ENCODE measurements at regions not wholly inside any gene's neighbourhood (a gene's known extent, or its start where the extent isn't known, plus 50 kb on each side); places are given as distances from the start of the nearest gene placed in this dataset.

DNA sequence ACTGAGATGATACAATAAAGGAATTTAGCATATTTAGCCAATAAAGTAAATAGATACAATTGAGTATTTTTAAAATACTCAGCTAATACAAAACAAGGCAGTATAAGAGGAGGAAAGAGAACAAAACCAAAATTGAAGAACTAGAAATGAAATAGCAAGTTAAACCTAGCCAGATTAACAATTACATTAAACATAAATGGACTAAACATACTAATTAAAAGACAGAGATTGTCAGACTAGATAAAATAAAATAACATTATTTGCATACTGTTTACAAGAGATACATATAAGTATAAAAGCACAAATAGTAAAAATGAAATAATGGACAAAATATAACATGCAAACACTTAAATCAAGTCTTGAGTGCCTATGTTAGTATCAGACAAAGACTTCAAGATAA is 517.7 kb upstream of the PHF14 start:
- no peak overlapping the region for H3K23ac ChIP-seq (ENCODE audit: insufficient read length, low read depth, low read length)
- H3K27me3 ChIP-seq (ENCODE audit: insufficient read depth, low read length) = no peaks in the 10 kb centered on the region
- H2AK5ac ChIP-seq (ENCODE audit: insufficient read length, low read length) = no peak overlapping the region
- no peak overlapping the region for H2BK5ac ChIP-seq (ENCODE audit: insufficient read length, low read length)
- no peak overlapping the region for H3K27ac ChIP-seq (ENCODE audit: insufficient read length, low read depth, low read length)
- H2BK120ac ChIP-seq (ENCODE audit: low read depth, low read length, poor library complexity, severe bottlenecking) = no peak overlapping the region
- H4K20me1 ChIP-seq (ENCODE audit: control insufficient read depth, insufficient read depth, insufficient read length) = no peaks in the 10 kb centered on the region
- no peak overlapping the region for H4K5ac ChIP-seq (ENCODE audit: insufficient read length, low read depth, low read length)
- no peaks in the 10 kb centered on the region for H3K23me2 ChIP-seq (ENCODE audit: insufficient read length, low read depth, low read length, poor library complexity, severe bottlenecking)
- H3K9ac ChIP-seq (ENCODE audit: extremely low read depth, insufficient read length, low read length) = no peak overlapping the region
- no peaks in the 10 kb centered on the region for H3K27me3 Mint-ChIP-seq (ENCODE audit: low read depth)
- H3K4me2 ChIP-seq (ENCODE audit: insufficient read depth, insufficient read length, low read length) = no peak overlapping the region
- H3K79me2 ChIP-seq (ENCODE audit: insufficient read depth, low read length) = no peaks in the 10 kb centered on the region
- no peaks in the 10 kb centered on the region for H3K9me3 ChIP-seq (ENCODE audit: control insufficient read depth, low read depth, low read length)
- H3K56ac ChIP-seq (ENCODE audit: insufficient read length, low read depth, low read length) = no peak overlapping the region
- TF ChIP-seq, protein P1, sequence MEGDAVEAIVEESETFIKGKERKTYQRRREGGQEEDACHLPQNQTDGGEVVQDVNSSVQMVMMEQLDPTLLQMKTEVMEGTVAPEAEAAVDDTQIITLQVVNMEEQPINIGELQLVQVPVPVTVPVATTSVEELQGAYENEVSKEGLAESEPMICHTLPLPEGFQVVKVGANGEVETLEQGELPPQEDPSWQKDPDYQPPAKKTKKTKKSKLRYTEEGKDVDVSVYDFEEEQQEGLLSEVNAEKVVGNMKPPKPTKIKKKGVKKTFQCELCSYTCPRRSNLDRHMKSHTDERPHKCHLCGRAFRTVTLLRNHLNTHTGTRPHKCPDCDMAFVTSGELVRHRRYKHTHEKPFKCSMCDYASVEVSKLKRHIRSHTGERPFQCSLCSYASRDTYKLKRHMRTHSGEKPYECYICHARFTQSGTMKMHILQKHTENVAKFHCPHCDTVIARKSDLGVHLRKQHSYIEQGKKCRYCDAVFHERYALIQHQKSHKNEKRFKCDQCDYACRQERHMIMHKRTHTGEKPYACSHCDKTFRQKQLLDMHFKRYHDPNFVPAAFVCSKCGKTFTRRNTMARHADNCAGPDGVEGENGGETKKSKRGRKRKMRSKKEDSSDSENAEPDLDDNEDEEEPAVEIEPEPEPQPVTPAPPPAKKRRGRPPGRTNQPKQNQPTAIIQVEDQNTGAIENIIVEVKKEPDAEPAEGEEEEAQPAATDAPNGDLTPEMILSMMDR (conservative IDR thresholded peaks at IDR 0.05) = no peak
- H3K4me1 Mint-ChIP-seq = no peaks in the 10 kb centered on the region
- H4K91ac ChIP-seq (ENCODE audit: insufficient read length, low read depth, low read length) = no peak overlapping the region
- H2AFZ ChIP-seq (ENCODE audit: low read length) = no peak overlapping the region
- H3K18ac ChIP-seq (ENCODE audit: insufficient read length, low read depth, low read length) = no peak overlapping the region
- H4K8ac ChIP-seq (replicated peaks; ENCODE audit: insufficient read length, low read depth, low read length) = no peak overlapping the region
- H3K4me1 ChIP-seq (ENCODE audit: insufficient read depth, low read length) = no peaks in the 10 kb centered on the region
- no peak overlapping the region for H2BK15ac ChIP-seq (ENCODE audit: low read depth, low read length)
- no peak for DNase-seq
- H3K36me3 Mint-ChIP-seq (ENCODE audit: insufficient read depth in 1 of 3, low read depth in 3 of 3) = peaks cover 8 to 28% (median 11%) of the 10 kb centered on the region in 3 experiments
- no peak overlapping the region for H2BK12ac ChIP-seq (ENCODE audit: insufficient read length, low read depth, low read length)
- no peak overlapping the region for H3K14ac ChIP-seq (ENCODE audit: insufficient read depth, low read length)
- no peak overlapping the region for H2BK20ac ChIP-seq (ENCODE audit: low read depth, low read length, poor library complexity, severe bottlenecking)
- peaks cover 20 to 21% of the 10 kb centered on the region in 2 experiments; a peak in 4 of 5 replicates for H3K9me3 Mint-ChIP-seq
- no peak overlapping the region for H3K4me3 Mint-ChIP-seq
- no peak overlapping the region for H3K4ac ChIP-seq (ENCODE audit: low read depth, low read length)
- H3T11ph ChIP-seq (ENCODE audit: low read length) = no peak overlapping the region
- H3K27ac Mint-ChIP-seq = no peak overlapping the region
- no peaks in the 10 kb centered on the region for H3K79me1 ChIP-seq (ENCODE audit: insufficient read depth, low read depth, low read length, poor library complexity, severe bottlenecking)

Measured in H9 (cell line).